UCSD-AML1 (cell line): ENCODE measurements at regions not wholly inside any gene's neighbourhood (a gene's known extent, or its start where the extent isn't known, plus 50 kb on each side); places are given as distances from the start of the nearest gene placed in this dataset.

Source experiments
- DNase-seq: peaks from one replicate; lab custom pipeline; 2025; ENCODE audit not compliant: unreplicated experiment; lab: John Stamatoyannopoulos, UW

DNA sequence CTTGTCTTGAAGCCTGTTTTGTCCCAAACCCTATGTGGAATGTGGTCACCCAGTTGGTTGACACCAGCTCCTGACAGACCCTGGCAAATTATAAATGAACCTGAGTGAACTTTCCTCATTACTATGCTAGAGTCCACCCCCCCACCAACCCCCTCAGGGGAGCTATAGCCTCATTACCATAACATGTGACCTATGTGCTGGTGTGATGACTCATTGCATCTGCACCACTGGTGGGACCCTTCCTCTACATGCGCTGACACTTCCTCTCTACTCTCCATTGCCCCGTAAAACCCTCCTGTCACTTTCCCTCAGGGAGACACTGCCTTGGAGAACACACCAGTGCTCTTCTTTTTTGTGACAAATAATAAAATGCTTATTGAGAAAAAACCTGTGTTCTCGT lies 105.0 kb upstream of the SESN3 start:
- no peak for DNase-seq

GRCh38 chr11:95331161-95331560 lies 100.2 kb upstream of the SESN3 start:
- DNase-seq: no peak

DNA sequence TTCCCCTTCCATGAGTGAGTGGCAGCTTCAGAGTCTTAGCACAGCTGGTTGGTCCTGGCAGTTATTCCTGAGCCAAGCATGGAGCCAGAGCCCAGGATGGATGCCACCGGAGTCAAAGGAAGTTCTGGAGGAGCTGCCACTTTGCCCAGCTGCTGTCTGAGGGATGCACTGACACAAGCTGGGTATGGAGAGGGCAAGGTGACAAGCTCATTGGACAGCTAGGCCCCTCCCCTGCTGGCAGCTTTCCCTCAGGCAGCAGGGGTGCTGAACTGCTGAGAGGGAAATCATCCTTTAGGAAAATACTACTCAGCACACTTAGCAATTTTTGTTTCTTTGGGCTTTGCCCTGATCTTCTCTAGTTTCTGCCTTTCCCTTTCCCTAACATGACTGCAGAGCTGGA lies 99.3 kb upstream of the SESN3 start:
- no peak for DNase-seq

DNA sequence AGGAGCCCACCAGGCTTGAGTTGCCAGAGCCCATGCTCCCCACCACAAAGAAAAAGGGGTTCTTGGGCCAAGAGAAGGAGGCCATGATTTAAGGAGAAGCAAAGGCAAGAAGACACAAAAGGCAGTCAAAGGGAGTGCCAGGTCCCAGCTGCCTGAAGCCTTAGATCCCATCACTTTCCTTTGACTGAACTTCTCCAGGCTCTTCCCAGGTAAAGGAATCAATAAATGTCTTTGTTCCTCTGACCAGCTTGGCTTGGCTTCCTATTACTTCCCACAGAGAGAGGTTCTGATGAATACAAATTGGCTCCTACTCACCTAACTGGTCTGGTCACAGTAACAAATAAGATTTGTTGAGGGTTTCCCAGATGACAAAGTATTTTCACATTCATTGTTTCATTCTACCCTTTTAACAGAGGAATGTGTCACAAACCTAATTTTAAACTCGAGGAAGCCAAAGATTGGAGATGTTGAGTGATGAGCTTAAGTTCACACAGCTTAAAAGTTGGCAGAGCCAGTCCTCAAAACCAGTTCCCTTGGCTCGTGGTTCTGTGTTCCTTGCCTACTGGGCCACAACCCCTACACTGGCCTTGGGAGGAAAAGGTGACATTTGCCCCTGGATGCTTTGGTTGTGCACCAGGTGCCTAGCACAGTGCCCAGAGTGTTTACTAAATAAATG lies 96.4 kb upstream of the SESN3 start:
- no peak for DNase-seq

GRCh38 chr11:95325777-95326258 lies 94.8 kb upstream of the SESN3 start:
- no peak for DNase-seq

DNA sequence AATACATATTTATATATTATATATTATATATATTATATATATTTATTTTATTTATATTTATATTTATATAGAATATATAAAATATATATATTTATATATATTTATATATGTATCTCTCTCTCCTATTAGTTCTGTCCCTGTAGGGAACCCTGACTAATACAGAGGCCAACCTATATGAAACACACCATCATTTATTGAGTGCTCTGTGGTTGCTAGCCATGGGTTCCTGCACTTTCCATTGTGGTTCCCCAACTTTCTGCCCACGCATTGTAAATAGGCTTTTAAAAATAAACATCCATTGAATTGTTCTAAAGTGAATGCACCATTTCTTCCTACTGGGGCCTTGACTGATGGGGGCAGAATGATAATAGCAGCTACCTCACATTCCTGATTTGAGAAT lies 93.8 kb upstream of the SESN3 start:
- no peak for DNase-seq

DNA sequence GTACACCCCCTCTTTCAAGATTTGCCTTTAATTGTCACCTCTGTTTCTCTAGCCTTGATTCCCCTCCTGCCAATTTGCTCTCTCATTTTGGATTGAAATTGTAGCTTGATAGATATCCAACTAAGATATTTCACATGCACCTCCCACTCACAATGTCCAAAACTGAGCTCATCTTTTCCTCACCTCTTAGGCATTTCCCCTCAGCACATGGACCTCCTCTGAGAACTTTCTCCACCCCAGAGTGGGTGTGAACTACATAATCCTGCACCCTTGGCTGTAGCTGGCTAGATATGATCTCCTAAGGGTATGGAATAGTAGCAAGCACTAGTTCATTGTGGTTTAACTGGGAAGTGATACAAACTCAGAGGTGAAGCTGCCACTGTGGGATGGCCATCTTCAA lies 91.5 kb upstream of the SESN3 start:
- DNase-seq: no peak

- no peak for DNase-seq
Observed at GRCh38 chr11:95318498-95318897, 87.5 kb upstream of the SESN3 start.

GRCh38 chr11:95308512-95309035 lies 77.6 kb upstream of the SESN3 start:
- DNase-seq: no peak

DNA sequence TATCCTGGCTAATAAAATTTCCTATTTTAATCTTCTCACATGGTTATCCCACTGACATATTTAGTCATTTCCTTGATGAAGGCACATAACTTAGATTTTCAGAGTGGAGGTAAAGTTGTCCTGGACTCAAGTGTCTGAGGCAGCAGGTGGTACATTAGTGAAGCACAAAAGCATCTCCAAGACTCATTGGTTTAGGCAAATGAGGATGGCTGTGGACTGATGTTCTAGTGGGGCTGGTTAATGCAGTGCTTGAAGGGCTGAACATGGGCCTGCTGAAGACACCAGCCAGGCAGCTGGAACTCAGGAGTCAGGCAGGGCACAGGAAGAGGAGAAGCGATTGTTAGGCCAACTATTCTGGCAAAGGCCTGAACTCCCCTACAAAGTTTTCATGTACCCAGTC lies 76.3 kb upstream of the SESN3 start:
- no peak for DNase-seq

- no peak for DNase-seq
Observed at GRCh38 chr11:95306801-95307200, 75.8 kb upstream of the SESN3 start.

GRCh38 chr11:95306123-95306522 lies 75.1 kb upstream of the SESN3 start:
- no peak for DNase-seq

DNA sequence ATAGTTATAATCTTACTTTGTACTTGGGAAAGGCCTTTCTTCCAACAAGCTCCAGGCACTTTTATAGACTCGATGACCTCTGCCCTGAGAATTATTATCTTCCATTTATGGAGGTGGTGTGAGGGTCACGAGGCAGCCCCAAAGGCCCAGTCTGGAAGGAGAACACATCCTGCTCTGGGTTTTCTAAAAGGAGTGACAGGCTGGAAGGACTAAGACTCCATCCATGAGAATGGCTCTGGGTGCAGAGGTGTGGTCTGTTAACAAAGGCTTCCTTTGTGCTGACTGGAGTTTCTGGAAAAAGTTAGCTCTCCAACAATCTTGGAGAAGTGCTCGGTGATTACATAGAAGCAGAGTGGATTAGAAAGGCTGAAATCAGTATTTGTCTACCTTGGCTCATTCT lies 74.7 kb upstream of the SESN3 start:
- no peak for DNase-seq

DNA sequence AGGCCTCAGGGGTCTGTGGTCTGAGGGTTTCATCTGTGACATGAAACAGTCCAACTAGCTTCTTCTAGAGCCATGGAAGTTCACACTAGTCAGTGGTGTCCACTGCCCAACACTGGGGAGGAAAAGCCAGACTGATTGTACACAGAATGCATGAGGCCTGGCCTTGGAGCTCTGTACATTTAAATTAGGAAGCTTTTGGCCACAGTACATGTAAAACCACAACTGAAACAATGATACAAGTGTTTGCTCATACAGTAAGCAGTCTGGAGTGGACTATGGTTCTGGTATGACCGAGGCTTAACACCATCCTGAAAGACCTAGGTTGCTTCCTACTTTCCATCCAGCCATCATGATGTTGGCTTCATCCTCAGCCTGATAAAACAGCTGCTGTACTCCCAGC lies 73.8 kb upstream of the SESN3 start:
- no peak for DNase-seq

GRCh38 chr11:95302211-95302610 lies 71.2 kb upstream of the SESN3 start:
- DNase-seq: no peak

- no peak for DNase-seq
Observed at GRCh38 chr11:95301474-95301873, 70.5 kb upstream of the SESN3 start.

DNA sequence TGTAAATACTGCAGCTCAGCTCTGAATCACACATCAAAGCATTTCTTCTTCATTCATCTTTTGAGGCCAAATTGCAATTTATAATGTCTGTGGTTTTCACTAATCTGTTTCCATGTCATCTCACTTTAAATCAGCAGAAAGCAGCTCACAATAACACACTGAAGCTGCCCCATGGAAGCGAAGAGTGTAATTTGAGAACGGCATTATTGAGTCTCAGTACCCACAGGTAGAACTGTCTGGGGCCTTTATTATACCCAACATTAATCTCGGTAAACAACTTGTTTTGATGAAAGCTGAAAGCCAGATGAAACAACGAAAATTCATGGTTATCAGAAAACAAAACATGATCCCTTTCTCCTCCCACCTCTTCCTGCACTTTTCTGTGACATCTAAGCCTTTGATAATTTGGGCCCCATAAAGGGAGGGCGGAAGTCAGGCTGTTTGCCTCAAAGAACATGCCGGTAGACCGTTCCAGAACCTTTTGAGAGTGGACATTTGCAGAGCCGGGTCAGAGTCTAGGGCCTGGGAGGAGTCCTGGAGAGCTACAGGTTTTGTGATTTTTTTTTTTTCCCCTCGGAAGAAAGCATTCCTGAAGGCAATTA lies 68.2 kb upstream of the SESN3 start:
- DNase-seq: no peak

GRCh38 chr11:95297680-95298452 lies 66.9 kb upstream of the SESN3 start:
- no peak for DNase-seq

- DNase-seq: no peak
Observed at GRCh38 chr11:95296621-95297025, 65.6 kb upstream of the SESN3 start.

GRCh38 chr11:95296165-95296564 lies 65.2 kb upstream of the SESN3 start:
- no peak for DNase-seq

DNA sequence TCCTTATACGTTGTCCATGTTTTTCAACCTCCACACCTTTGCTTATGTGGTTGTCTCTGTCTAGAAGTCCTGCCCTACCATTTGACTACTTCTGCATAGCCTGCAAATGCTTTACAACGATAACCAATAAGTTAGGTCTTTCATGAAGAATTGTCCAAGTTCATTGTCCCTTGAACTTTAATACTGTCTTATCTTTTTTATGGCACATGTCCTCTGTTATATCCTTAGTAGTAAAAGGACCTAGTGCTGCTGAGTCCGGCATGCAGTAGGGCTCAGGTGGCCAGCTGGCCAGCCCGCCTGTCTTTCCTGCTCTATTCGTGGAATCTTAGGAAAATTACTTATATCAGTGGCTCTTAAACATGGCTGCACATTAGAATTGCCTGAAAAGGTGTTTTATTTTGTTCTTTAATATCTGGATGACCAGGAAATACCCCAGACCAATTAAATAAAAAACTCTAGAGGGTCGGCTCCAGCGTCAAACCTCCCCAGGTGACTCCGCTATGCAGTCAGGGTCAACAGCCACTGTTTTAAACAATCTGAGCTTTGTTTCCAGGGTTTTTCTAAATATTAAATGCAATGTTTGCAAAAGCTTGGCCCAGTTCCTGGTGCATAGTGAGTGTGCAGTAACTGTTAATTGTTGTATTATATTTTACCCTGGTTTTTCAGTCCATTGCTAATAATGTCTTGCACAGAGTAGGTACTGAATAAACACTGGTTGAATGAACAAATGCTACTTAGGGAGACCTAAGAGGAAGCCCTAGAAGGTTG lies 64.6 kb upstream of the SESN3 start:
- DNase-seq: no peak
